ENCODE measurements at regions not wholly inside any gene's neighbourhood (a gene's known extent, or its start where the extent isn't known, plus 50 kb on each side); places are given as distances from the start of the nearest gene placed in this dataset.
"Not testable (repeated sequence)": the region's sequence is repeated elsewhere in the genome, so short reads cannot be mapped to it uniquely, and the experiment has no call there.

DNA sequence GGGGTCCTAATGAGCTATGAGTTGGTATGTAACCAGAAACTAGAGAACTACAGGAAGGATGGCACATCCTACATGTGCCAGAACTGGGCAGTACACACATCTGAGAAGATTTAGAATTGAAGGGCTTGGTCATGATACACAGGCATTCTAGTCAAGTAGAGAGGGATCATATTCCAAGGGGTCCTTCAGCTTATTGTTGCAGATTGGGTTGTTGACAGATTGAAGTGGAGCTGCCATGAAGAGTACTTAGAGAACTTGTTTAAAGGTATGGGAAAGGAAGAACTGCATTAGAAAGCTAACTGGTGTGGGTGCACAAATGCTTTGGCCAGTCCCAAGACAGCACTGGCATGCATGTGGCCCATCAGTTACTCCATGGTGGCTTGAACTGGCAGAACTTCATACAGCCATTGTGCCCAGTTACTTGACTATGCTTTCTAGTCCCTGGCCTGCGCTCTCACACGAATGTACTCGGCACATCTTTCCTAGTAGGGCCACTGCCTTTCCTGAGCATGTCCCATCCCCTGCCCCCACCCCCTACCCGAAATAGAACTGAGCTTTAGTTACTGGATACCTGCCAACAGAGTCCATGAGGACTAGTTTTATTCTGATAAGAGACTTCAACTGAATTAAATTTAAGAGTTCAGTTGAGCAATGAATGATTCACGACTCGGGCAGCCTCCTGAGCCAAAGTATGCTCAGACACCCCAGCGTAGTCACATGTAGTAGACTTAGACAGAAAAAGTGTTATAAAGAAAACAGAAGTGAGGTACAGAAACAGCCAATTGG is 64.0 kb downstream of the CCNG2 start:
- no peak for DNase-seq (ENCODE audit: low spot score)

DNA sequence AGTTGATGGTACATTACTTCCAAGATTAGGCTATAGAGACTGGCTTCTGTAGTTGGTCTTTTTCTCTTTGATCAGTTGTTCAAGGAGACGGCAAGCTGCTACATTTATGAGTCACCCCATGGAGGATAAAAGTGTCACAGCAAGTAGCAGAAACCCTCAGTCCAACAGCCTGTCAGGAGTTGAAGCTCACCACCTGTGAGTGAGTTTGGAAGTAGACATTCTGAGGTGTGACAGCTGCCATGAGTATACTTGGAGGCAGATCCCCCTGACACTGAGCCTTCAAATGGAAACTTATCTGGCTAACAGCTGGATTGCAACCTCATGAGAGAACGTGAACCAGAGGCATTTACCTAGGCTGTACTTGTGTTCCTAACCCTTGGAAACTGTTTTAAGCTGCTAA is 68.0 kb downstream of the CCNG2 start:
- no peak for DNase-seq (ENCODE audit: low spot score)

DNA sequence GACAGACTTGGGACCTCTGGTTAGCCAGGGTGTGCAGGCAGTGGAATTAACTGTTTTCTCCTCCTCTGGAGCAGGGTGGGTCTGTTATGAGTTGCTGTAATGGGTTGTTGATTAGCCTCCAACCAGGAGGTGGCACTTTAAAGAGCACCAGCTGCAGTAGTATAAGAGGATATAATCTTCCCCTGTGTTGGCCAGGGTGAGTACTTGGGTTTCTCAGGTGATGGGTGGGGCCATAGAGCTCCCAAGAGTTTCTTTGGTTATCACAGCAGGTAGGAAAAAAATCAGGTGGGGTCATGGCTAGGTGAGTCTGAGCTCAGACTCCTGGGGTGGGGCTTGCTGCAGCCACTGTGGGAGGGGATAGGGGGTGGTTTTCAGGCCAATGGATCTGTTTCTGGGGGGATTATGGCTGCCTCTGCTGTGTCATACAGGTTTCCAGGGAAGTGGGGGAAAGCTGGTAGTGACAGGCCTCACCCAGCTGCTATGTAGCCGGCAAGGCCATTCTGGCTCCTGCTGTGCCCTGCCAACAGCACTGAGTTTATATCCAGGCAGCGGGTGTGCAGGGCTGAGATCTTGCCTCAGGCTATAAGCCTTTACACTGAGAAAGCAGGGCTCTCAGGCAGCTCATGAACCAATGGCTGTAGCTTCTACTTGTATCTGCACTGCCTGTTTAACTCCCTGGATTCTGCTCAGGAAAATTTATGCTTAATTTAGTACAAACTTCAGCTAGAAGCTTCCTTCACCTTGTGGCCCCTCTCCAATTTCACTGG is 70.1 kb downstream of the CCNG2 start:
- DNase-seq (ENCODE audit: low spot score): no peak

DNA sequence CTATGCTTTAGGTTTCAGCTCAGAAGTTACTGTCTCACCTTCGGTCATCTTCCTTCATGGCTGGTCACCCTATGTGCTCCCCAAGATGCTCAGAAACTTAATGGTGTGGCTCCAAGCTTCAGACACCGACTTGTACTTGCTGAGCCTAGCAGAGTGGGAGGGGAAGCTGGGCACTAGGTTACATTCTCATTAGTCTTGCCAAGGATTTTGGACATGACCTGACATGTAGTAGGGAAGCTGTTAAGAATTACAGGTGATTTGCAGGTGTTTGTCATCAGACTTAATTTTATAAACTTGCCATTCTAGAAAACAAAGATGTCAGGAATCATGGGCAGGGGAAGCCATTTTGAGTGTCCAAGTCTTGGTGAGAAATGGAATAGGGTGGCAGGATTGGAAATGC is 72.4 kb downstream of the CCNG2 start:
- no peak for DNase-seq (ENCODE audit: low spot score)

DNA sequence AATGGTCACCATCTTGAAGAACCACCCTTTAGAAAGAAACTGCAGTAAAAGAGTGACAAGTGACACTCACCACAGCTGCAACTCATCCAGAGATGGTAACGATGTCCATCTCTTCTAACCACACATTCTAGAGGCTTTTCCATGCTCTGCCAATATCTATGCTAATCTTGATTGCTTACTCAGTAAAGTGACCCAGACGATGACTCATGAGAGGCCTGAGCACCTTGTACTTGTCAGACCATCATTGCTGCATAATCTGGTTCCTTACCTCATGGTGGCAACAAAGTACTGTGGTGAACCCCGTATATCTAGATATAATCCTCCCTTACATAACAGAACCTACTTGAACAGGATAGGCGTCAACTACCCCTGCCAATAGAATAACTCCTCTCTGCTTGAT is 75.6 kb downstream of the CCNG2 start:
- DNase-seq (ENCODE audit: low spot score): no peak

DNA sequence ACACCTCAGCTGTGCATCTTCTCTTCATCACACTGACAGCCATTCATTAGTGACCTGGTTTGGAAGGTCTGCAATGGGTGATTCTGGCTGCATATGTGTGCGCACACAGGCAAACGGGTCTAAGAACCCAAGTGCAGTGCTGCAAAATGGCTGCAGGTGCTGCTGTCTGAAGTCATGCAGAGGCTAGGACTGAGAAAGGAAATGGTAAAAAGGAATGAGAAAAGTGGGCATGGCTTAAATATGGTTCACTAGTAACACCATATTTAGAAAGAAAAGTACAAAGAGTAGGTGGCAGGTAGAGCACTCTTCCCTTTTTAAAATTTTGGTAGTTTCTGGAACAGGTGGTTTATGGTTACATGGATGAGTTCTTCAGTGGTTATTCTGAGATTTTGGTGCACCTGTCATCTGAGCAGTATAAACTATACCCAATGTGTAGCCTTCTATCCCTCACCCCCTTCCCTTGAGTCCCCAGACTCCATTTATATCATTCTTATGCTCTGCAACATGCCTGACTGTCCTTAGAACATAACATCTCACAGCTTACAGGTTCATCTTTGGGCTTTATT is 78.4 kb downstream of the CCNG2 start:
- no peak for DNase-seq (ENCODE audit: low spot score)

DNA sequence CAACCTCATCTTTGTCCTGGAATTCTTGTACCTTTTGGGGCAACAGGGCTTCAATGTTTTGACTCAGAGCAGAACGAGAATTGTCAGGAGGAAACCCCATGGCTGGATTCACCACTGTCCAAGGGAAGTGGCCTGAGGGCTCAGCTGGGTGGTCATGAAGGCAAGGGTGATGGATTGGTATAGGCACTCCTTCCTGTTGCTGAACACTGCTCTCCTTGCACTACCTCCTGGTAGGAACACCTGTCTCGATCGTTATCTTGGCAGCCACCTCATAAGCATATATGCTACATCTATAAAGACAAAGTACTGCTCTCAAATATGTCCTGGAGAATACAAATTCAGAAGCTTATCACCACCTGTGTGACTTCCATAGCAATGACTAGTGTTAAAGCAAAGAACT is 79.8 kb downstream of the CCNG2 start:
- no peak for DNase-seq (ENCODE audit: low spot score)

DNA sequence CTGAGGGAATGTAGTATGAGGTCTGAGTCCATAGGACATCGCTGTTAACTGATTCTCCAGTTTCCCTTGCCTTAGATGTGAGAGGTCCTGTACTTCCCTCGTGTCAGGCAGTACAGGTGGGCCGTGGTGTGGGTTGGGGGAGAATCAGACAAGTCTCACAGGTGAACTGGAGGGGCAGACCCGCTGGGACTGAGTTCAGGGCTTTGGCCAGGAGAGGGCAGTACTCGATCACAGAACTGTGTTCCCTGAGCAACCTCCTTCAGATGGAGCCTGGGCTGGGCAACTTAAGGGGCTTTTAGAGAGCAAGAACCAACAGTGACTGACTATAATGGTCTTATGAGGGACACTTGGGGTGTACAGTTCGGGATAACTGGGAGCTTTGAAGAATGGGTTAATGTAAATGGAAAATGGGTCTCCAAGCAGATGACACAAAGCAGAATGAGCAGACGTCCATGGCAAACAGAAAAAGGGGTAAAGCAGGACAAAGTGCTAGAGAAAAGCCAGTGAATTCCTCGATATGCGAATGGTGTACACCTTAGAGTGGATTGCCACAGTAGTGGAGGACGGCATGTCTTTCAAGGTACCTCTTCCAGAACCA is 83.6 kb downstream of the CCNG2 start:
- DNase-seq (ENCODE audit: low spot score): peak; percentile 84

DNA sequence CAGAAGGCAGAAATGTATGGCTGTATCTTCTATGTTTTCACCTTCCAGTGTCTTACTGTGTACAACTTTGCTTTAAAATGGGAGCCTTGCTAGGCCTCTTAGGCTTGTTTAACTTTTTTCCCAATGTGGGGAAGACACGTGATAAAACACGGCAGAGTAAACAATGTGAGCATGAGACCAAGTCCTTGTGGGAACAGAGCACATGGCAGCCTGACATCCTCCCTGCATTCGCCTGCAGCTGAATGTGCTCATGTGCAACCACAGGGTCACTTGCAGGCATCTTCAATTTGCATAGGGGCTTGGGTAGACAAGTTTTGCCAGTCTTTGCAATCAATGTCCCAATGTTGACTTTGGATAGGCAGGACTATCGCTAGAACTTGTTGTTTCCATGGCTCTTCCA is 91.8 kb downstream of the CCNG2 start:
- no peak for DNase-seq (ENCODE audit: low spot score)

DNA sequence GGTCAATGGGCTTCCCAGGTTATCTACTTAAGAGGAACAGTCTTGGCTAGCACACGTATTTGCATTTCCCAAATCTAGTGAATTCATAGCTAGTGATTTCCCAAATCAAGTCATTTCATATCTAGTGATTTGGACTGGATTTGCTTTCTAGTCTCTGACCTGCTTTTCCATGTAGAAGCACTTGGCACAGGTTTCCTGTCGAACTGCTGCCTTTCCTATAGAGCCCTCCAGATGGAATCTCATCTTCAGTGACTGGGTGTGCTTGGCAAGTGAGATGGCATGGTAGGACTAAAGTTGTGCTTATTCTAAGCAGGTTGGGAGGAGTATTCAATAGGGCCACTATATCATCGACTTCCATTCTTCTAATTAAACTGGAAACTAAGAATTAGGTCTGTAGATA is 94.7 kb downstream of the CCNG2 start:
- no peak for DNase-seq (ENCODE audit: low spot score)

DNA sequence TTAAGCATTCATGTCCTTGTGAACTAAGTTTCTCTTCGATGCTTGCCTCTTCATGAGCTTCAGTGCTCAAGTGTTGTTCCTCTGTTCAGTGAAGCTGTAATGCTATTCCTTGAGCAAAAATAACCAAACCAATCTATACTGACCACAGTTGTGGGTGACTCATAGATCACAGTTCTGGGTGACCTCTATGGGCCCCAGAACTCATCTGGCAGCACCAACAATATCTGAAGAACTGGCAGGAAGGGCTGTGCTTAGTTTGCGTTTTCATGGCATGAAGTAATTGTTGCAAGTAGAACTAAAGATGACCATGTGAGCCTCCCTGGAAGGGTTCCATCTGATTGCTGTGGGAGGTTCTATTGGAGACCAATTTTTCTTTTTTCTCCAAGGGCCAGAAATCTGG is 106.2 kb downstream of the CCNG2 start:
- no peak for DNase-seq (ENCODE audit: low spot score)

DNA sequence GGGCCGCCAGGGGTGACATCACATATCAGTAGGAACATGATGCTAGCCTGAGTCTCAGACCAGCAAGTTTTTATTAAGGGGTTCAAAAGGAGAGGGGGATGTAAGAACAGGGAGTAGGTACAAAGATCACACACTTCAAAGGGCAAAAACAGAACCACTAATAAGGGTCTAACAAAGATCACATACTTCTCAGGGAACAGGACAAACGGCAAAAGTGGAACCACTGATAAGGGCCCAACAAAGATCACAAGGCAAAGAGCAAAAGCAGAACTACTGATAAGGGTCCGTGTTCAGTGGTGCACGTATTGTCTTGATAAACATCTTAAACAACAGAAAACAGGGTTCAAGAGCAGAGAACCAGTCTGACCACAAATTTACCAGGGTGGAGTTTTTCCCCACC is 107.0 kb downstream of the CCNG2 start:
- not testable (repeated sequence) for DNase-seq (ENCODE audit: low spot score)

DNA sequence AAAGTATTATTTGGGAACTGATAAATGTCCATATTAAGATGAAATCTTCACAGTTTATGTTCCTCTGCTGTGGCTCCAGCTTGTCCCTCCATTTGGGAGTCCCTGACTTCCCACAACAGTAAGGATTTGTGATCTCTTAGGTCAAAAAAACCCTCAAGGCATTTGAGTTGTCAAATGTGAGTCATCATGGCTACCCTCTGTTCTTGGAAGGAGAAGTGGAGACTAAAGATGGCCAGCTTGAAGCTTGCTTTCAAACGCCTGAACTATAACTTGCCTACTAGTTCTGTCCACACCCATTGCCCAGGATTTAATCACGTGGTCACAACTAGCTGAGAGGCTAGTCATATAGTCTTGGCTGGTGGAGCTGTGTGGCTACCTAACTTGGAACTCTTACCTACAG is 107.8 kb downstream of the CCNG2 start:
- peak; percentile 35 for DNase-seq (ENCODE audit: low spot score)

DNA sequence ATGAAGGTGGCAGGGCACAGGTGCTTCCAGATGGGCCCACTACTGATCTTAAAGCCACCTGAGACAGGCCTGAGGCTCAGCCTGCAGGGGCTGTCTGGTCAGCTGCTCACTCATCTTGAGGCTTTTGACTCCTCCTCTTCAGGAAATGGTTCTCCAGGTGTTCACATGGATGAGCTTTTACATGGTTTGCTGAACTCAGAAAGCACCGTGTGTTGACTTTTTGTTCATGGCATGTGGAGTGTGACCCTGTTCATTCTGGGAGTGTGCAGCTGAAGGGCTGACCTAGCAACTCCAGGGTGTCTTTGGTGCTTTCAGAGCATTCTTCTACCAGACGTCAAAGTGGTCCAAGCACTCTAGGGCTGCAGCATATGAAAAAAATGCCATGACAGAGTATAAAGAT is 111.1 kb downstream of the CCNG2 start:
- DNase-seq (ENCODE audit: low spot score): no peak

DNA sequence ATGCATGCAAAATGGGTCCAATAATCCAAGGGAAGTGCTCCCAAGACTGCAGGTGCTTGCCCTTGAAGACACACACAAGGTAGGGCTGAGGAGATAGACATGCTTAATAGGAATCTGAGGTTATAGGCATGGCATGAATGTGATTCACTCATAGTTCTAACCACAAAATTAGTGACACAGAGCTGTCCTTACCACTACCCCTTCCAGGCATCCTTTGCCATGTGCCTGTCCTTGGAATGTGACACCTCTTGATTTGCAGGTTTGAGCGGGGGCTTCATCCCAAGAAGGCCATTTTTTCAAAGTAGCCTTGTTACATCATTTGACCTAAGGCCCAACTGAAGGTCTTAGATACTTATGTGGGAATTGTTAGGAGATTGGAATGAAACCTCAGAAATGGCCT is 112.5 kb downstream of the CCNG2 start:
- DNase-seq (ENCODE audit: low spot score): no peak

DNA sequence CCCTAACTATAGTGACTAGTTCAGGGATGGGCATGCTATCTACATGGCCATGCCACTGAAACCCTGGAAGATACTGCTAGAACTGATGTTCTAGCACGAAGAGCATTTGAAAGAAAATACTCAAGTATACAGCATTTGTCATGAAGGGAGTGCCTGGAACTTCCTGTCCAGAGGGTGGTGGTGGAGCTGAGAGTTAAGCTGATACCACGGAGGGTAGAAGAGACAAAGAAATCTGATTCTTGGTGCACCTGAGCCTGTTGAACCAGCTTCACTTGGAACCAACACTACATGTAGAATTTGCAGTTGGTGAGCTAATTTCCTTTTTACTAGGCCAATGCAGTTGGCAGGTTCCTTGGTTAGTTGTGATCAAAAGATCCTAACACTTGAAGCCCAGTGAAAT is 116.4 kb downstream of the CCNG2 start:
- DNase-seq (ENCODE audit: low spot score): no peak

DNA sequence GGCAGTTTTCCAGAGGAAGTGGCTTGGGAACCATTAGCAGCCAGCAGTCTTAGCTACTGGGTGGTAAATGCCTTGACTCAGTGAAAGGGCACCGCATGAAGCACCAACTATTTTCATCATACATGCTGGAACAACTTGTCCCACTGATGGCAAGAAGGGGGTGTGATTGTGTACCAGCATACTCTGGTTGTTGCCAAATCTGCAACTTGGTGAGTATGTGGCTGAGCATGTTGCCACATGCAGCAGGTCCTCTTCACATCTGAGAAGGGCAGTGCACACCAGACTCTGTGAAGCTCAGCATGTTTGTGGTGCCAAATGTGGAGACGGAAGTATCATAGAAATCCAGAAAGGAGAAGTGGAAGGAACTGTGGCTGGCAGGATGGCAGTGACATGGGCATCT is 122.1 kb downstream of the CCNG2 start:
- DNase-seq (ENCODE audit: low spot score): not testable (repeated sequence)

DNA sequence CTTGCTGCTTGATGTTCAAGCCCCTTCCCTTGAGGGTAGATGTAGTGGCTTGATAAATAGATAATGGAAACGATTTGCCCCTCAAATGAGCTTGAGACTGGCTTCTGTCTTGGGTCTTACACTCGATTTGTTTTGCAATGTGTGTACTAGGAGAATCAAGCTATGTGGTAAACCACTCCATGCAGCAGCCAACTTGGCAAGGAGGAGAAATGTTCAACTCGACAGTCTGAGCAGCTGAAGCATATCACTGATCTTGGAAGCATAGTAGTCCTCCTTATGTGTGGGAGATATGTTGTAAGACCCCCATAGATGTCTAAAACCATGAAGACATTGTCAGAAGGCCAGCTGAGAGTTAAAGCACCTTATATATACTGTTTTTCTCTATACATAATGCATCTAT is 125.3 kb downstream of the CCNG2 start:
- no peak for DNase-seq (ENCODE audit: low spot score)

DNA sequence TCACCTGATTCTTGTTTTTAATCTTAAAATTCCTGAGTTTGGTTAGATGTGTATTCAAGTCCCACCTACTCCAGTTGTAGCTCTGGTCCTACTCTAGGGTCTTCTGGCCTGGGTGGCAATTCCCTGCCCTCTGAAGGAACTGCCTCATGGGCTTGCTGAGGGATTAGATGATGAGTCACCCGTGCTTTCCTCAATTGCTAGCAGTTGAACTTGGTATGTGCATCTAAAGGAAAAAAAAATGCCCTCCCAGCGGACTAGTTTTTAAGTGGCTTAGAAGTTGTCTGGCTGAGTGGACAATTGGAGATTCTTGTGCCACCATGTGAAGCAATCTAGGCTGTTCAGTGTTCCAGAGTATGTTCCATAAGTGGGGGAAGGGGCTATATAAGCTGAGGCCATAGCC is 127.0 kb downstream of the CCNG2 start:
- DNase-seq (ENCODE audit: low spot score): no peak

DNA sequence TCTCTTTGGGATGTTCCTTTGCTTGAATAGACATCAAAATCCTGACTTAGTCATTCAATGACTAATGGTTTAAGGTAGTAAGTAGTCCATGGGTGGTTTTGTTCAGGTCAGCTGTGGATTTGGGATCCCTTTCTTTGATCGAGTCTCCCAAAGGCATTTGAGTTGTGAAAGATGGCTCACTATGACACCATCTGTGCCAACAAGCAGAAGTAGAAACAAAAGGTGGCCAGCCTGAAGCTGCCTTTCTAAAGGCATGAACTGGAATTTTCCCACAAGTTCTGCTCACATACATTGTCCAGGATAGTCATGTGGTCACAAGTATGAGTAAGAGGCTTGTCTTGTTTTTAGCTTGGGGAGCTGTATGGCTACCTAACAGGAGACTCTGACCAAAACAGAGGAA is 129.9 kb downstream of the CCNG2 start:
- DNase-seq (ENCODE audit: low spot score): no peak

DNA sequence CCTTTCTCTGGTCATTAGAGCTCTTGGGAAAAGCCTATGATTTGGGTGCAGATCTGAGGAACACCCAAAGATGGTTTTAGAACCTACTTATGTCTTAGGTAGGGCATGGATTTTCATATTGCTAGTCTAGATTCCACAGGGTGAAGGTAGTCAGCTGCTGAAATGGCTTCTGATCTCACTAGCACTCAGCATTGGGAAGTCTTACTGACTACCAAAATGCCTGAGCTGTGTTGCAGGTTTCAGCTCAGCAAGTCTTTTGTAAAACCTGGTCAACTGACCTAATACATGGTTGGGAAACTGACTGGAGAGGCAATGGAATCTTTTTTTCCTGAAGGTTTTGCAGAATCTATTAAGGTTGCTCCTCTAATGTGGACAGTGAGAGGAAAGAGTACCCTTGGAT is 136.4 kb downstream of the CCNG2 start:
- DNase-seq (ENCODE audit: low spot score): no peak

DNA sequence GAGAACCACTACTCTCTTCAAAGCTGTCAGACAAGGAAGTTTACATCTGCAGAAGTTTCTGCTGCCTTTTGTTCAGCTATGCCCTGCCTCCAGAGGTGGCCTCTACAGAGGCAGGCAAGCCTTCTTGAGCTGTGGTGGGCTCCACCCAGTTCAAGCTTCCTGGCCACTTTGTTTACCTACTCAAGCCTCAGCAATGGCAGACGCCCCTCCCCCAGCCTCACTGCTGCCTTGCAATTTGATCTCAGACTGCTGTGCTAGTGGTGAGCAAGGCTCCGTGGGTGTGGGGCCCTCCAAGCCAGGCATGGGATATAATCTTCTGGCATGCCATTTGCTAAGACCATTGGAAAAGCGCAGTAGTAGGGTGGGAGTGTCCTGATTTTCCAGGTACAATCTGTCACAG is 144.0 kb downstream of the CCNG2 start:
- not testable (repeated sequence) for DNase-seq (ENCODE audit: low spot score)

DNA sequence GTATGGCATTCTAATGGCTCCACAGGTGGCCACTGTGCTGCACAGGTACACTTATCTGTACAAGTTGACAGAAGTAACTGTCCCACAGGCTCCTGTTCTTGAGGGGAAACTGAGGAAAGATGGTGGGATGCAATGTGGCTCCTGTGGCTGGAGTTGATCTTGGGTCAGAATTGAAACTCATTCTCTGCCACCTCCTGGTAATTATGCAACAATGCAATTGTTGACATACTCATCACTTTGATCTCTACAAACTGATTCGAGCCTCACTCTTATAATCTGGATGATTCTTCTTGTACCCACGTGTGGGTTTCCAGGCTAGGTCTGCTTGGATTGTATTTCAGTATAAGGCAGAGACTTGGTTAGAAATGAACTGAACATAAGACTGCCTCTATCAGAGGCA is 148.8 kb downstream of the CCNG2 start:
- no peak for DNase-seq (ENCODE audit: low spot score)

Data from COLO829 (cell line).